CD4-positive, alpha-beta T cell treated with Interleukin-15 for 4 hours (primary cell): ENCODE measurements at regions not wholly inside any gene's neighbourhood (a gene's known extent, or its start where the extent isn't known, plus 50 kb on each side); places are given as distances from the start of the nearest gene placed in this dataset.
"Not testable (repeated sequence)": the region's sequence is repeated elsewhere in the genome, so short reads cannot be mapped to it uniquely, and the experiment has no call there.

Experiments
- DNase-seq: peaks from one replicate; pipeline ENCODE4 v3.0.0-alpha.2; 2020; ENCODE audit warnings: low spot score

DNA sequence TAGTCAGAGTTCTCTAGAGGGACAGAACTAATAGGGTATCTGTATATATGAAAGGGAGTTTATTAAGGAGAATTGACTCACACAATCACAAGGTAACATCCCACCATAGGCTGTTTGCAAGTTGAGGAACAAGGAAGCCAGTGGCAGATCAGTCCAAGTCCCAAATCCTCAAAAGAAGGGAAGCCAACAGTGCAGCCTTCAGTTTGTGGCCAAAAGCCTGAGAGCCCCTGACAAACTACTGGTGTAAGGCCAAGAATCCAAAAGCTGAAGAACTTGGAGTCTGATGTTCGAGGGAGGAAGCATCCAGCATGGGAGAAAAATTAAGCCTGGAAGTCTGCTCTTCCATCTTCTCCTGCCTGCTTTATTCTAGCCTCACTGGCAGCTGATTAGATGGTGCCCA is 1107.2 kb upstream of the CELF2 start:
- no peak for DNase-seq

GRCh38 chr10:9911488-9911887 is 1106.2 kb upstream of the CELF2 start:
- DNase-seq = no peak

- DNase-seq = no peak
Observed at GRCh38 chr10:9913876-9914514, 1103.7 kb upstream of the CELF2 start.

GRCh38 chr10:9921544-9921943 is 1096.1 kb upstream of the CELF2 start:
- DNase-seq = no peak

DNA sequence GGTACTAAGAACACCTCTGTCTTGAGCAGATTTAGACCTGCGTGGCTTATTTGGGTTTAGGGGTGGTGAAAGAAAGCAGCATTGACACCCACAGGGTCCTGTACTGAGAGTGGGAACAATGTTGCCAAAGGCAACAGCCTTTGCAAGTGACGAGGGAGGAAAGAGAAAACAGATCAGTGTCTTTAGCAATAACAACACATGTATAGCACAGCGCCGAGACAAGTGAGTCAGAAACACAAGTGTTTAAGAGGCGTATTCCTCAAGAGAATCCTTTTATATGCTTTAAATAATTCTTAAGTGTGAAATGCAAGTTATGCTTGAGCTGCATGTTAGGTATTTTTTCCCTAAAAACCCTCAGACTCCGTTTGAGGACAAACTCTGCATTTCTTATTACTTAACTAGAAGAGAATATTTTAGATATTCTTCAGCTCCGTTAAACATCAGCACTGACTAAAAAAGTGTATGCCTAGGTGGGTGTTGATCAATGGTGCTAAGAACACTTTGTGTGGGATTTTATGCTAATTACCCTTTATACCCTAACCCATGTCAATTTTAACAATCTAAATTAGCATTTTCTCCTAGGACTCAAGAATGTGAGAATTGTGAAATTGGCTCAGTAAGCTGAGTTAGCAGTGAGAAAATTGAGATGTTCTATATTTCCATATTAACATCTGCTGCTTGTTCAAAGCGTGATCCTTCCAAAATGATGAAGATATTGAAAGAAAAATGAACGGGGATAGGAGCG is 1095.4 kb upstream of the CELF2 start:
- DNase-seq = no peak

DNA sequence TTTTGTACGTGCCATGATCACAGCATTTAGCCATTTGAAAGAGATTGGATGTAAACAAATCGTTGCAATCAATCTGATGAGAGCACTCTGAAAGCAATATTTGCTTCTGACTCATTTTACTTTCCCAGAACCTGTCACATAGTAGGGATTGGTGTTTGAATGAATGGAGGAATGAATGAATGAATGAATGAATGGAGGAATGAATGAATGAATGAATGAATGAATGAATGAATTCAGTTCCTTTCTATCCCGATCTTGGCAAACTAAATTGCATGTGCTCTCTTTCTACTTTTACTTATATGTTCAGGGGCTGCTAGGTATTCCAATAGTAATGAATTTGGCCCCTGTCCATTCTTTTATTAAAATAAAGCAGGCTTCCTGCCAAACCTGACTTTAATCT is 1091.7 kb upstream of the CELF2 start:
- DNase-seq = no peak

- no peak for DNase-seq
Observed at GRCh38 chr10:9926881-9927280, 1090.8 kb upstream of the CELF2 start.

DNA sequence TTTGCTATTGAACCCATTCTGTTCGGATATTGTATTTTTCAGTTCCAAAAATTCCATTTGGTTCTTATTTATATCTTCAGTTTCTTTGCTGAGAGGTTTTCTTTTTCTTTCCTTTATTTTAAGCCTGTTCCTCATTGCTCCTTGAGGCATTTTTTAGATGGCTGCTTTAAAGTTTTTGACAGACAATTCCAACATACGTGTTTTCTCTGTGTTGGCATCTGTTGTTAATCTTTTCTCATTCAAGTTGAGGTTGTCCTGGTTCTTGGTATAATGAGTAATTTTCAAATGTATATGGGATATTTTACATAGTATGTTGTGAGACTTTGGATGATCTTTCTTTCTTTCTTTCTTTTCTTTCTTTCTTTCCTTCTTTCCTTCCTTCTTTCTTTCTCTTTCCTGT is 1078.0 kb upstream of the CELF2 start:
- no peak for DNase-seq

DNA sequence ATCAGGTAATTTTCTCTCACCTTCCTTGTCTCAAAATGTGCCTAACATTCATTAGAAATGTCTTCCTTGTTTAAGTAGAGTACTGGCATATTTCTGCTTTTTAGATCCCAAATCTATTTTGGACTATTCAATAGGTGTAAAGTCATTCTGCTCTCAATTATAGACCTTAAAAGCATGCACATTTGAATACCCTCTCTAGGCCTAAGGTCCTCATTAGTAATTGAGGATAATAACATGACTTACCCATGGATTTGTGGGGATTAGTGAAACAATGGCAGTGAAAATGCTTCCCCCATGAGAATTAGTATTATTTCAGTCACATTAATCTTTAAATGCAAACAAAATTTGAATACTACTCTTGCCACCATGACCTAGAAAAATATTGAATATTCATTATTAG is 1073.0 kb upstream of the CELF2 start:
- DNase-seq = no peak

- DNase-seq = no peak
Observed at GRCh38 chr10:9950070-9950469, 1067.6 kb upstream of the CELF2 start.

DNA sequence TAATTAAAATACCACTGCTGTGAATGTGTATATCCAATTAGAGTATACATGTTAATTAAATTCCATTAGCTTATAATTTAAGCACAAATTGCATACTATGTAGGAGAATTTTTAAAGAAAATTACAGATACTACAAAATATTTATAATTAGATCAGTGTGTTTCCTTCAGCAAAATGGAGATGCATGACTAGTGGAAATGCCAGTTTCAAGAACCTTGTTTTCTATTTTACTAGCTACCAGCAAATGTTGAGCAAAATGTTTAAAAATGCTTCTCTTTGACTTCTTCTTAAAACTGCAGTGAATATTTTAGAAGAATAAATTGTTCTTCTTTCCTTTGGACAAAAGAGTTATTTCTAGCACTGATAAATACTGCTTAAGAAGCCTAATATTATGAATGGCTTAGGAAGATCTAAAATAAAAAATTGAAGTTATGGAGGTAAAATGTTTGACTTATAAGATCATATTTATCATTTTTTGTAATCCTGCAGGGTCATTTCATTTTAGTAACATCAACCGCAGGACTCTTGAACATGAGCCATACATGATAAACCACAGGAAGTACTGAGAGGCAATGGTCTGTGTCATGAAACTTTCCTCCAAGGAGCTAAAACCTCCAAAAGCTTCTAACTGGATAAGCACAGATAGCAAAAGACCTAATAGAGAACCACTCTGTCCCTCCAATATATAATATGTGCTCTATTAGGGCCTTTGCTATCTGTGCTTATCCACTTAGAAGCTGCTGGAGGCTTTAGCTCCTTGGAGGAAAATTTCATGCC is 1066.0 kb upstream of the CELF2 start:
- no peak for DNase-seq

- DNase-seq = no peak
Observed at GRCh38 chr10:9957351-9957750, 1060.3 kb upstream of the CELF2 start.

DNA sequence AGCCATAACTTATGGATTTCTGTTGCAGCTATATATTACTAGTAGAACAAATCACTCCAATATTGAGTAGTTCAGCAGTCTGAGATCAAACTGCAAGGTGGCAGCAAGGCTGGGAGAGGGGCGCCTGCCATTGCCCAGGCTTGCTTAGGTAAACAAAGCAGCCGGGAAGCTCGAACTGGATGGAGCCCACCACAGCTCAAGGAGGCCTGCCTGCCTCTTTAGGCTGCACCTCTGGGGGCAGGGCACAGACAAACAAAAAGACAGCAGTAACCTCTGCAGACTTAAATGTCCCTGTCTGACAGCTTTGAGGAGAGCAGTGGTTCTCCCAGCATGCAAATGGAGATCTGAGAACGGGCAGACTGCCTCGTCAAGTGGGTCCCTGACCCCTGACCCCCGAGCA is 1059.8 kb upstream of the CELF2 start:
- not testable (repeated sequence) for DNase-seq

DNA sequence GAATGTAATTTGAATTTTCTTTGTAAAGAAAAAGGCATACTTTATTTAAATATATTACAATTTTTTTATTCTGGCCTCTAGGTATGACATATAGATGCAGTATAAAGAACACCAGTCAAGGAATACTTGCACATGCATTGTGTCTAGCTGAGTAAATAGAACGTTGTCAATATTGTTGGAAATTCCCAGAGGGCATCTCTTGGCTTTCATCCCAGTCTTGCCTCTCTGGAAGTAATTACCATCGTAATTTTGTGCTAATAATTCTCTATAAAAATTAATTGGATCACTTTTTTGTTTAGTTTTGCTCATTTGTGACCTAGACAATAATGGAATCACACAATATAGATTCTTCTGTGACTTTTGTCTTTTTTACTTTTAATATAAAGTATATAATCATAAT is 1052.3 kb upstream of the CELF2 start:
- DNase-seq = no peak

- no peak for DNase-seq
Observed at GRCh38 chr10:9986786-9987185, 1030.9 kb upstream of the CELF2 start.

DNA sequence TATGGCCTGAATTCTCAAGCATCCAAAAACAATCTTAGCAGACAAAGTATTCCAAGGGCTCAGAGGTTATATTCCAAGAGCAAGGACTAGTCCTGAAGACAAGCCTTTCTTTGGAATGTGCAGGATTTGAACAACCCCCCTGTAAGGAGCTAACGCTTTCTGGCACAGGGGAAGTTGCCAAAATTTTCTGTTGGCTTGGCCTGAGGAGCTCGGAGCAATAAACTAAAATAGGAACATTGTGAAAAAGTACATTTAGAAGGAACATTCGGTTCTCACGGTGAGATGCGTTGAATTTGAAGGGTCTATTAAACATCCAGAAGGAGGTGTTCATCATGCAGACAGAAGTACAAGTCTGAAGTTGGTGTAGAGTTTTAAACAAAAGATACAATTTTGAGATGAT is 1030.5 kb upstream of the CELF2 start:
- no peak for DNase-seq

- no peak for DNase-seq
Observed at GRCh38 chr10:9992661-9993060, 1025.0 kb upstream of the CELF2 start.

- no peak for DNase-seq
Observed at GRCh38 chr10:9994131-9994530, 1023.5 kb upstream of the CELF2 start.

GRCh38 chr10:9999627-10000026 is 1018.0 kb upstream of the CELF2 start:
- DNase-seq = no peak

DNA sequence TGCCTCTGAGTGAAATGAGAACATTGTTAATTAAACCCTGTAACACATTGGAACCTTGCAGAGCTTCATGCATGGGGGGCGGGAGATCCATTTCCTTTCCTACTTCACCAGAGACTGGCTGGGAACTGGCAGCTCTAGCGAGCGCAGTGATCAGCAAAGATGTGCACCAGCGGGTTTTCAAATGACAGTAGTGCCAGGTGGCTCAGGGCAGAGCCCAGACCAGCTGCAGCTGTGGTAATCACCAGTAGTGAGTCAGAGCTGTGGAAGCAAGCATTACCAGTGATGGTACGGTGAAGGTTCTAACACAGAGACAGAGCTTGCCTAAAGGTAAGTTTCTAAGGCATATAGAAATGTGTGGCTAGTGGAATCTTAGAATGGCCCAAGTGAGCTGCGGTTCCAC is 1009.7 kb upstream of the CELF2 start:
- DNase-seq = no peak

DNA sequence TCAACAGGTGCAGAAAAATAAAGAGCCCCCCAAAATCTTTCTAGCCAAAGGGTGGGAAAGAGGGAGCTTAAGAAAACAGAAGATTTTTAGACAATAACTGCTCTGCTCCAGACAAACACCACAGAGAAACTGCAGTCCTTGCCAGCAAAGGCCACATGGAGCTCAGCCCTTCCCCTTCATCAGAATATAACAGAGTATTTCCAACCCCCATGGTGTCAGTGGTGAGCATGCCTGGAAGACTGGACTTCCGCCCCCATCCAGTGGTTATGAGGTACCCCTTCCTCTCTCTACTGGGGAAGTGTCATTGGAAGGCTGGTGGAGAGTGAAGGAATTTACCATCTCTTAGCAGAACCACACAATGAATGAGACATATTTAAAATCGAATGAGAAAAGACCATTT is 1007.3 kb upstream of the CELF2 start:
- no peak for DNase-seq

DNA sequence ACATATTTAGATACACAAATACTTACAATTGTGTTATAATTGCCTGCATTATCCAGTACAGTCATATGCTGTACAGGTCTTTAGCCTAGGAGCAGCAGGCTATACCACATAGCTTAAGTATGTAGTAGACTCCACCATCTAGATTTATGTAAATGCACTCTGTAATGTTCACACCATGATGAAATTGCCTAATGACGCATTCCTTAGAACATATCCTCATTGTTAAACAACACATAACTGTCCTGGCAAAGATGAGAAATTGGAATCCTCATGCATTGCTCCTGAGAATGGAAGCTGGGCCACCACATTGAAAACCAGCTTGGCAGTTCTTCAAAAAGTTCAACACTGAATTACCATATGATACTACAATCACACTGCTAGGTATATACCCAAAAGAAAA is 1002.8 kb upstream of the CELF2 start:
- no peak for DNase-seq

- no peak for DNase-seq
Observed at GRCh38 chr10:10017716-10018115, 1000.0 kb upstream of the CELF2 start.
